ENCODE measurements at regions not wholly inside any gene's neighbourhood (a gene's known extent, or its start where the extent isn't known, plus 50 kb on each side); places are given as distances from the start of the nearest gene placed in this dataset.

GRCh38 chr5:110104060-110104725, 414.5 kb downstream of the MAN2A1 start:
- TF ChIP-seq CTCF (IDR thresholded peaks at IDR 0.05) (no peak), POLR2A (IDR thresholded peaks at IDR 0.05) (no peak)
